HepG2 (cell line): ENCODE measurements at regions not wholly inside any gene's neighbourhood (a gene's known extent, or its start where the extent isn't known, plus 50 kb on each side); places are given as distances from the start of the nearest gene placed in this dataset.

Source experiments
- ATAC-seq: fragments of 200-7000 bp; cut with Tn5 transposase; 3 replicates; pipeline ENCODE4 v1.9.1; 2020; ENCODE audit warnings: mild to moderate bottlenecking, moderate library complexity
- BruUV-seq: library from RNA; stranded (reverse); fragments of 400-500 nt; replicated peaks from 2 replicates; lab custom pipeline; 2021; lab: Mats Ljungman, UMichigan
- CTCF ChIA-PET: fragments of 300-600 bp; formaldehyde crosslinking; extraction: SDS; loops from one replicate; lab custom pipeline; 2021; ENCODE audit warnings: low total read pairs, inconsistent platforms, low intra/inter-chr PET ratio; lab: Yijun Ruan, JAX
- POLR2A ChIA-PET: fragments of 350-600 bp; sonication (Branson Sonifier 250); formaldehyde crosslinking; loops from one replicate; lab custom pipeline; 2020; ENCODE audit warnings: antibody characterized with exemption, inconsistent platforms; lab: Yijun Ruan, JAX
- DNase-seq: peaks from one replicate; pipeline ENCODE4 v3.0.0-alpha.2; 2015; ENCODE audit warnings: low spot score
- FAIRE-seq: peaks from 3 replicates; lab custom pipeline; 2011; peaks lifted over from hg19 to GRCh38; lab: Jason Lieb, UNC
- H2AFZ ChIP-seq: one replicate; pipeline ENCODE4 v1.6.1; 2011; ENCODE audit warnings: low read length, inconsistent platforms
- H3K27ac ChIP-seq: fragments of 300-600 bp; 3 replicates; pipeline ENCODE4 v1.8.0; 2011; ENCODE audit warnings: mixed run types, mild to moderate bottlenecking, mixed read lengths, low read length, inconsistent platforms; ENCODE audit not compliant: insufficient read depth; ENCODE audit errors: extremely low read length
- H3K27me3 ChIP-seq, 2 experiments: fragments of 200-600 bp in 1 of 2; 2 replicates in 1 of 2; 3 replicates in 1 of 2; pipeline versions ENCODE4 v1.6.0 to v1.8.0; 2011; ENCODE audit warnings: low read length in 2 of 2, mild to moderate bottlenecking in 2 of 2, moderate library complexity in 2 of 2, inconsistent platforms in 1 of 2; ENCODE audit not compliant: insufficient read depth in 2 of 2, control insufficient read depth in 1 of 2
- H3K36me3 ChIP-seq, 2 experiments: fragments of 200-600 bp in 1 of 2; replicated peaks in 1 of 2; 2 replicates in 1 of 2; 3 replicates in 1 of 2; pipeline versions ENCODE4 v1.5.1 to v1.8.0; 2011; ENCODE audit warnings: low read length in 2 of 2, inconsistent platforms in 1 of 2; ENCODE audit not compliant: insufficient read depth in 2 of 2, control insufficient read depth in 1 of 2
- H3K4me1 ChIP-seq: 2 replicates; pipeline ENCODE4 v1.5.1; 2012; ENCODE audit warnings: low read length, inconsistent platforms; ENCODE audit not compliant: insufficient read depth
- H3K4me2 ChIP-seq: 2 replicates; pipeline ENCODE4 v1.6.0; 2011; ENCODE audit warnings: low read depth, low read length, inconsistent platforms
- H3K4me3 ChIP-seq, 3 experiments: fragments of 200-600 bp in 1 of 3; sonication (generic), shearing (Covaris generic) in 1 of 3; replicated peaks in 1 of 3; 2 replicates each; pipeline ENCODE4 v1.5.1; 2011 to 2016; ENCODE audit warnings: low read length in 3 of 3, inconsistent platforms in 2 of 3, low read depth in 2 of 3, mild to moderate bottlenecking in 2 of 3, control low read depth in 1 of 3, mixed read lengths in 1 of 3; ENCODE audit not compliant: insufficient read depth in 1 of 3
- H3K79me2 ChIP-seq: one replicate; pipeline ENCODE4 v1.6.1; 2011; ENCODE audit warnings: low read length, inconsistent platforms; ENCODE audit not compliant: insufficient read depth
- H3K9ac ChIP-seq: 2 replicates; pipeline ENCODE4 v1.6.0; 2011; ENCODE audit warnings: mild to moderate bottlenecking, low read depth, low read length, inconsistent platforms; ENCODE audit not compliant: insufficient read depth
- H3K9me3 ChIP-seq: 2 replicates; pipeline ENCODE4 v1.5.1; 2012; ENCODE audit warnings: mild to moderate bottlenecking, low read length
- H4K20me1 ChIP-seq: 2 replicates; pipeline ENCODE4 v1.6.0; 2011; ENCODE audit warnings: inconsistent platforms, mild to moderate bottlenecking, low read length, moderate library complexity; ENCODE audit not compliant: insufficient read depth
- CREB1 ChIP-seq, 2 experiments: fragments of 450-650 bp in 1 of 2; IDR thresholded peaks; 2 replicates each; pipeline ENCODE4 v1.6.1; 2016 to 2017; ENCODE audit warnings: control low read depth in 1 of 2, mild to moderate bottlenecking in 1 of 2, missing compliant biosample characterization in 1 of 2, missing genetic modification characterization in 1 of 2
- HNF4G ChIP-seq, 2 experiments: sonication (generic) in 1 of 2; formaldehyde crosslinking in 1 of 2; IDR thresholded peaks; 2 replicates each; pipeline versions ENCODE4 v1.4.0 to v1.6.1; 2011 to 2020; ENCODE audit warnings: borderline replicate concordance in 2 of 2, low read depth in 2 of 2, mild to moderate bottlenecking in 2 of 2, low read length in 1 of 2, missing genetic modification reagents in 1 of 2, moderate library complexity in 1 of 2
- MEF2D ChIP-seq: sonication (generic); formaldehyde crosslinking; IDR thresholded peaks from 2 replicates; pipeline ENCODE4 v1.5.1; 2020; ENCODE audit warnings: mild to moderate bottlenecking, missing genetic modification reagents
- MTF2 ChIP-seq: sonication (generic); formaldehyde crosslinking; IDR thresholded peaks from 2 replicates; pipeline ENCODE4 v1.5.0; 2020; ENCODE audit warnings: missing genetic modification reagents, borderline replicate concordance
- PRMT3 ChIP-seq: sonication (generic); formaldehyde crosslinking; IDR thresholded peaks from 2 replicates; pipeline ENCODE4 v1.8.1; 2022; ENCODE audit warnings: low read depth, mild to moderate bottlenecking, moderate library complexity, missing genetic modification reagents, borderline replicate concordance
- RELA ChIP-seq: sonication (generic); formaldehyde crosslinking; IDR thresholded peaks from 2 replicates; pipeline ENCODE4 v1.4.0; 2020; ENCODE audit warnings: missing genetic modification reagents
- TOE1 ChIP-seq: sonication (generic); formaldehyde crosslinking; IDR thresholded peaks from 2 replicates; pipeline ENCODE4 v1.4.0; 2020; ENCODE audit warnings: mild to moderate bottlenecking, missing genetic modification reagents
- ZNF232 ChIP-seq: sonication (generic); formaldehyde crosslinking; IDR thresholded peaks from 2 replicates; pipeline ENCODE4 v1.4.0; 2020; ENCODE audit warnings: missing genetic modification reagents, borderline replicate concordance
- ZNF296 ChIP-seq: sonication (generic); formaldehyde crosslinking; conservative IDR thresholded peaks from 2 replicates; pipeline ENCODE4 v1.5.0; 2020; ENCODE audit warnings: mild to moderate bottlenecking, missing genetic modification reagents
- ZNF460 ChIP-seq: sonication (generic); formaldehyde crosslinking; IDR thresholded peaks from 2 replicates; pipeline ENCODE4 v1.5.1; 2020; ENCODE audit warnings: missing genetic modification reagents, mild to moderate bottlenecking, borderline replicate concordance
- ZNF501 ChIP-seq: sonication (generic); formaldehyde crosslinking; IDR thresholded peaks from 2 replicates; pipeline ENCODE4 v1.5.1; 2020; ENCODE audit warnings: mild to moderate bottlenecking, moderate library complexity, missing genetic modification reagents
- ZNF737 ChIP-seq: sonication (generic); formaldehyde crosslinking; IDR thresholded peaks from 2 replicates; pipeline ENCODE4 v1.5.0; 2020; ENCODE audit warnings: missing genetic modification reagents, mild to moderate bottlenecking, borderline replicate concordance
- ZNF841 ChIP-seq: sonication (generic); formaldehyde crosslinking; IDR thresholded peaks from 2 replicates; pipeline ENCODE4 v1.8.1; 2023; ENCODE audit warnings: missing genetic modification reagents, borderline replicate concordance
- ZNF879 ChIP-seq: sonication (generic); formaldehyde crosslinking; IDR thresholded peaks from 2 replicates; pipeline ENCODE4 v1.8.1; 2023; ENCODE audit warnings: missing genetic modification reagents
- WGBS: methylation state at CpG from one replicate; pipeline ENCODE4 v1.1.6; 2017; ENCODE audit warnings: low lambda C conversion rate; 5-methylcytosine and 5-hydroxymethylcytosine counted together
- in situ Hi-C: cut with HindIII; loops from 2 replicates; pipeline ENCODE4 v1.10.0; 2017; ENCODE audit warnings: low pct_unique_long_range_greater_than_20kb; ENCODE audit not compliant: extremely low pct_ligation_motif_present
- intact Hi-C: fragments of 100-400 bp; cut with micrococcal nuclease; formaldehyde crosslinking; loops from one replicate; pipeline ENCODE4 v1.10.0; 2022; ENCODE audit not compliant: unreplicated experiment
- TF ChIP-seq, protein P1 (sequence below): sonication (generic); formaldehyde crosslinking; IDR thresholded peaks from 2 replicates; pipeline ENCODE4 v1.5.0; 2020; ENCODE audit warnings: missing genetic modification reagents
- TF ChIP-seq, protein P2 (sequence below): sonication (generic); formaldehyde crosslinking; IDR thresholded peaks from 2 replicates; pipeline ENCODE4 v1.4.0; 2020; ENCODE audit warnings: missing genetic modification reagents

DNA sequence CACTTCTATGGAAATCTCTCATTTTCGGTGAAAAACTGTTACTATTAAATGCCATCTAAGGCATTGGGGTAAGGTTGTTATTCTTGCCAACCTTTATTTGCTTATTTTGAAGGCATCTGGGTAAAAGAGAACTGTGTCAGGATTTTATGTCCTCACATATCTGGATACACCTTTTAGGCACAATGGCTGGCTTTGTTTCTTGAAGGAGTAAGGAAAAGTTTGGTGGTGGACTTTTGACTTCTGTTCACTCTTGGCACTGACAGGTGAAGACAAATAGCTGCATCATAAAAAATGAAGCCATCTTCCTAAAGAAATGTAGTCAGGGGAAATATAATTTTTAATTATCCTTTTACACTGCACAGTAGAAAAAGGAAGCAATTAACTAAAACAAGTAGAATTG, 310.0 kb downstream of the CNTN3 start:
- H3K27ac ChIP-seq, result no peak overlapping the region
- H3K9me3 ChIP-seq, result no peaks in the 10 kb centered on the region
- no peaks in the 10 kb centered on the region for H3K4me1 ChIP-seq
- WGBS, result 4% methylated on average over 1 of the region's 1 CpG
- no peak for FAIRE-seq
- intact Hi-C loops, result no loop called here
- ChIA-PET POLR2A (no interaction called here), CTCF (no interaction called here)
- no peak overlapping the region for H3K4me3 ChIP-seq
- H3K4me2 ChIP-seq, result no peak overlapping the region
- in situ Hi-C loops, result no loop called here
- no TSS peak for BruUV-seq
- H3K36me3 ChIP-seq, result no peaks in the 10 kb centered on the region
- H3K27me3 ChIP-seq, result no peaks in the 10 kb centered on the region
- no peak overlapping the region for H3K9ac ChIP-seq
- ATAC-seq, result no peak
- no peaks in the 10 kb centered on the region for H3K79me2 ChIP-seq
- TF ChIP-seq ZNF841 (CRISPR knock-in tag) (no peak), HNF4G (IDR thresholded peaks at IDR 0.05; ENCODE audit: borderline replicate concordance, low read depth, low read length) (no peak), HNF4G (CRISPR knock-in tag; IDR thresholded peaks at IDR 0.05; ENCODE audit: borderline replicate concordance, low read depth) (no peak), ZNF232 (CRISPR knock-in tag) (no peak)
- TF ChIP-seq, protein P1, sequence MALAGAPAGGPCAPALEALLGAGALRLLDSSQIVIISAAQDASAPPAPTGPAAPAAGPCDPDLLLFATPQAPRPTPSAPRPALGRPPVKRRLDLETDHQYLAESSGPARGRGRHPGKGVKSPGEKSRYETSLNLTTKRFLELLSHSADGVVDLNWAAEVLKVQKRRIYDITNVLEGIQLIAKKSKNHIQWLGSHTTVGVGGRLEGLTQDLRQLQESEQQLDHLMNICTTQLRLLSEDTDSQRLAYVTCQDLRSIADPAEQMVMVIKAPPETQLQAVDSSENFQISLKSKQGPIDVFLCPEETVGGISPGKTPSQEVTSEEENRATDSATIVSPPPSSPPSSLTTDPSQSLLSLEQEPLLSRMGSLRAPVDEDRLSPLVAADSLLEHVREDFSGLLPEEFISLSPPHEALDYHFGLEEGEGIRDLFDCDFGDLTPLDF (CRISPR knock-in tag), result no peak
- H4K20me1 ChIP-seq, result no peaks in the 10 kb centered on the region
- no peak for DNase-seq
- H2AFZ ChIP-seq, result no peak overlapping the region

DNA sequence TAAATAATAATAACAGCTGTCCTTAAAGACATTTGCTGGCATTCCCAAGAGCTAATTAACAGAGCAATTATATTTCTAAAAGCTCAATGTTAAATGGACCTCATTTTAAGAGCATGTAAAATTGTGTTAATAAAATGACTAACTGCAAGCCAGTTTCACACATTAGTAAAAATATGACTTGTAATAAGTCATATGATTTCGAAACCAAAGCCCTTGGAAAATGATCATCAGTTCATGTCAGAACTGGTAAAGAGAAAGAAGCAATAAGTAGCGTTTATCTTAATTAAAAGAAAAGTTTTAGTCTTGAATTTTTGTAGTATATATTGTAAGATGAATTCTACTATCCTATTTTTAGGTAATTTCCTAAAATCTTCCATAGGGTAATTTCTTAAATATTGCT, 310.7 kb downstream of the CNTN3 start:
- no peak overlapping the region for H3K4me3 ChIP-seq
- no peaks in the 10 kb centered on the region for H3K27me3 ChIP-seq
- no peak for TF ChIP-seq MEF2D (CRISPR knock-in tag)
- no peak for TF ChIP-seq MTF2 (CRISPR knock-in tag)
- no peak for TF ChIP-seq ZNF879 (CRISPR knock-in tag)
- no peak for TF ChIP-seq RELA (CRISPR knock-in tag)
- TF ChIP-seq CREB1 (IDR thresholded peaks at IDR 0.05), result no peak
- TF ChIP-seq CREB1 (CRISPR knock-in tag; IDR thresholded peaks at IDR 0.05), result no peak
- TF ChIP-seq PRMT3 (CRISPR knock-in tag), result no peak
- no peak for TF ChIP-seq ZNF737 (CRISPR knock-in tag)
- no peak for TF ChIP-seq ZNF296 (CRISPR knock-in tag)
- TF ChIP-seq ZNF460 (CRISPR knock-in tag), result no peak
- TF ChIP-seq ZNF501, result no peak
- TF ChIP-seq TOE1 (CRISPR knock-in tag), result no peak
- TF ChIP-seq, protein P2, sequence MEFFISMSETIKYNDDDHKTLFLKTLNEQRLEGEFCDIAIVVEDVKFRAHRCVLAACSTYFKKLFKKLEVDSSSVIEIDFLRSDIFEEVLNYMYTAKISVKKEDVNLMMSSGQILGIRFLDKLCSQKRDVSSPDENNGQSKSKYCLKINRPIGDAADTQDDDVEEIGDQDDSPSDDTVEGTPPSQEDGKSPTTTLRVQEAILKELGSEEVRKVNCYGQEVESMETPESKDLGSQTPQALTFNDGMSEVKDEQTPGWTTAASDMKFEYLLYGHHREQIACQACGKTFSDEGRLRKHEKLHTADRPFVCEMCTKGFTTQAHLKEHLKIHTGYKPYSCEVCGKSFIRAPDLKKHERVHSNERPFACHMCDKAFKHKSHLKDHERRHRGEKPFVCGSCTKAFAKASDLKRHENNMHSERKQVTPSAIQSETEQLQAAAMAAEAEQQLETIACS, result no peak
- ATAC-seq (no peak), DNase-seq (no peak), FAIRE-seq (no peak)
- no peaks in the 10 kb centered on the region for H3K79me2 ChIP-seq
- intact Hi-C loops, result no loop called here
- no peak overlapping the region for H2AFZ ChIP-seq
- no peak overlapping the region for H3K9ac ChIP-seq
- in situ Hi-C loops, result no loop called here
- WGBS, result 0% methylated on average over 2 of the region's 2 CpGs
- no peaks in the 10 kb centered on the region for H3K9me3 ChIP-seq
- no peak overlapping the region for H3K4me2 ChIP-seq
- no peaks in the 10 kb centered on the region for H3K4me1 ChIP-seq
- CTCF ChIA-PET, result no interaction called here
- no peak overlapping the region for H3K27ac ChIP-seq
- no peaks in the 10 kb centered on the region for H4K20me1 ChIP-seq
- H3K36me3 ChIP-seq, result no peaks in the 10 kb centered on the region
- no TSS peak for BruUV-seq
- POLR2A ChIA-PET, result no interaction called here
